HEK293 (cell line): ENCODE measurements at regions not wholly inside any gene's neighbourhood (a gene's known extent, or its start where the extent isn't known, plus 50 kb on each side); places are given as distances from the start of the nearest gene placed in this dataset.
A peak's percentile ranks its signal among the peaks of the same experiment; 100 is the strongest.

ENCODE experiments used
- CTCF ChIA-PET: fragments of 350-600 bp; formaldehyde crosslinking; extraction: SDS; loops from one replicate; lab custom pipeline; 2021; ENCODE audit warnings: antibody characterized with exemption; lab: Yijun Ruan, JAX
- POLR2A ChIA-PET: fragments of 300-600 bp; formaldehyde crosslinking; extraction: SDS; loops from one replicate; lab custom pipeline; 2020; ENCODE audit warnings: antibody characterized with exemption, inconsistent platforms; lab: Yijun Ruan, JAX
- H3K27ac ChIP-seq: fragments of 200-500 bp; sonication (Bioruptor generic); 2 replicates; pipeline ENCODE4 v1.5.1; 2014; ENCODE audit warnings: low read depth, low read length, control low read depth, inconsistent platforms; ENCODE audit errors: extremely low read depth
- H3K36me3 ChIP-seq, 2 experiments: fragments of 200-500 bp in 1 of 2; sonication (Bioruptor generic) in 1 of 2; 1 replicate in 1 of 2; 2 replicates in 1 of 2; pipeline ENCODE4 v1.5.1; 2014 to 2017; ENCODE audit warnings: inconsistent platforms in 2 of 2, low read length in 2 of 2; ENCODE audit not compliant: control insufficient read depth in 2 of 2, insufficient read depth in 1 of 2
- H3K4me1 ChIP-seq: fragments of 200-500 bp; sonication (Bioruptor generic); 2 replicates; pipeline ENCODE4 v1.5.1; 2014; ENCODE audit warnings: mild to moderate bottlenecking, low read length, inconsistent platforms; ENCODE audit not compliant: control insufficient read depth, insufficient read depth
- H3K4me3 ChIP-seq: 2 replicates; pipeline ENCODE4 v1.5.1; 2011; ENCODE audit warnings: low read depth, mild to moderate bottlenecking, control low read depth, low read length, moderate library complexity
- H3K9me3 ChIP-seq: fragments of 200-500 bp; sonication (Bioruptor generic); 2 replicates; pipeline ENCODE4 v1.5.1; 2014; ENCODE audit warnings: low read depth, low read length, inconsistent platforms; ENCODE audit not compliant: control insufficient read depth, insufficient read depth
- EGR2 ChIP-seq: fragments of 450-650 bp; formaldehyde crosslinking; IDR thresholded peaks from 2 replicates; pipeline ENCODE4 v1.5.1; 2016; ENCODE audit warnings: low read depth, missing biosample characterization, missing genetic modification characterization
- HOXD13 ChIP-seq: sonication (generic); formaldehyde crosslinking; IDR thresholded peaks from 2 replicates; pipeline ENCODE4 v1.8.0; 2022; ENCODE audit warnings: missing genetic modification reagents, borderline replicate concordance
- KLF10 ChIP-seq: fragments of 450-650 bp; IDR thresholded peaks from 2 replicates; pipeline ENCODE4 v1.5.1; 2018; ENCODE audit warnings: missing biosample characterization, mild to moderate bottlenecking, missing genetic modification characterization
- SP2 ChIP-seq: fragments of 450-650 bp; formaldehyde crosslinking; IDR thresholded peaks from 2 replicates; pipeline ENCODE4 v1.5.1; 2016; ENCODE audit warnings: missing biosample characterization, missing genetic modification characterization
- SP7 ChIP-seq: fragments of 450-650 bp; formaldehyde crosslinking; IDR thresholded peaks from 2 replicates; pipeline ENCODE4 v1.5.1; 2016; ENCODE audit warnings: missing biosample characterization, missing genetic modification characterization
- YY1 ChIP-seq: fragments of 450-650 bp; formaldehyde crosslinking; IDR thresholded peaks from 2 replicates; pipeline ENCODE4 v1.5.1; 2018; ENCODE audit warnings: missing biosample characterization, missing genetic modification characterization
- ZFHX2 ChIP-seq: fragments of 450-650 bp; formaldehyde crosslinking; conservative IDR thresholded peaks from 2 replicates; pipeline ENCODE4 v1.5.1; 2016; ENCODE audit warnings: missing biosample characterization, missing genetic modification characterization
- ZFP41 ChIP-seq: fragments of 450-650 bp; formaldehyde crosslinking; IDR thresholded peaks from 2 replicates; pipeline ENCODE4 v1.5.1; 2016; ENCODE audit warnings: missing biosample characterization, missing genetic modification characterization, borderline replicate concordance
- ZNF16 ChIP-seq: fragments of 450-650 bp; formaldehyde crosslinking; IDR thresholded peaks from 2 replicates; pipeline ENCODE4 v1.5.1; 2016; ENCODE audit warnings: low read depth, missing biosample characterization, missing genetic modification characterization
- ZNF248 ChIP-seq: fragments of 450-650 bp; formaldehyde crosslinking; IDR thresholded peaks from 2 replicates; pipeline ENCODE4 v1.5.1; 2017; ENCODE audit warnings: missing biosample characterization, missing genetic modification characterization
- ZNF324 ChIP-seq: fragments of 450-650 bp; formaldehyde crosslinking; IDR thresholded peaks from 2 replicates; pipeline ENCODE4 v1.5.1; 2016; ENCODE audit warnings: missing biosample characterization, missing genetic modification characterization
- ZNF391 ChIP-seq: fragments of 450-650 bp; formaldehyde crosslinking; IDR thresholded peaks from 2 replicates; pipeline ENCODE4 v1.5.1; 2016; ENCODE audit warnings: low read depth, missing biosample characterization, missing genetic modification characterization, borderline replicate concordance
- ZNF529 ChIP-seq: fragments of 450-650 bp; formaldehyde crosslinking; IDR thresholded peaks from 2 replicates; pipeline ENCODE4 v1.5.1; 2017; ENCODE audit warnings: missing genetic modification characterization, missing biosample characterization; ENCODE audit not compliant: insufficient replicate concordance
- ZNF791 ChIP-seq: fragments of 450-650 bp; formaldehyde crosslinking; IDR thresholded peaks from 2 replicates; pipeline ENCODE4 v1.5.1; 2016; ENCODE audit warnings: missing biosample characterization, missing genetic modification characterization
- ZSCAN16 ChIP-seq: fragments of 450-650 bp; formaldehyde crosslinking; IDR thresholded peaks from 2 replicates; pipeline ENCODE4 v1.5.1; 2016; ENCODE audit warnings: missing biosample characterization, missing genetic modification characterization
- TF ChIP-seq, protein P1 (sequence below): fragments of 450-650 bp; formaldehyde crosslinking; IDR thresholded peaks from 2 replicates; pipeline ENCODE4 v1.5.1; 2016; ENCODE audit warnings: missing biosample characterization, missing genetic modification characterization
- TF ChIP-seq, protein P2 (sequence below): fragments of 450-650 bp; formaldehyde crosslinking; IDR thresholded peaks from 2 replicates; pipeline ENCODE4 v1.5.1; 2016; ENCODE audit warnings: missing biosample characterization, missing genetic modification characterization
- TF ChIP-seq, protein P3 (sequence below): fragments of 450-650 bp; IDR thresholded peaks from 2 replicates; pipeline ENCODE4 v1.5.1; 2018; ENCODE audit warnings: missing biosample characterization, mild to moderate bottlenecking, missing genetic modification characterization
- TF ChIP-seq, protein P4 (sequence below): fragments of 450-650 bp; formaldehyde crosslinking; IDR thresholded peaks from 2 replicates; pipeline ENCODE4 v1.5.1; 2017; ENCODE audit warnings: missing biosample characterization, missing genetic modification characterization

DNA sequence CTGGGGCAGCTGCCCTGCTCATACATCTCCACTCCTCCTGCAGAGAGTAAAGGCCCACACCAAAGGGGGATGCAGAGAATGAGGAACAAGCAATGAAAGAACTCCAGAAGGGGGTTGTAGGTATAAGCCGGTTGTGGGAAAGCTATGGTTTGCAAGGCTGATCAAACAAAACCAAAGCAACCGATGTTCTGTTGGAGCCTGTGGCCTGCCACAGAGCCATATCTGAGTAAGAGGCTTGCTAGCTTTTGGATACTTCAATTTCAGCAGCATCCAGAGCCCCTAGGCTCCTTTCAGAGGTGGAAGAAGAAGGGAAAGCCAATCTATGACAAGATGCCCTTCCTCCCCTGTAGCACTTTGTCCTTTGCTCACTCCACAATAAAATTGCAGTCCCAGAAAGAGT is 163.2 kb downstream of the RRAGC start:
- H3K4me1 ChIP-seq = no peaks in the 10 kb centered on the region
- H3K4me3 ChIP-seq = no peak overlapping the region
- TF ChIP-seq, protein P1, sequence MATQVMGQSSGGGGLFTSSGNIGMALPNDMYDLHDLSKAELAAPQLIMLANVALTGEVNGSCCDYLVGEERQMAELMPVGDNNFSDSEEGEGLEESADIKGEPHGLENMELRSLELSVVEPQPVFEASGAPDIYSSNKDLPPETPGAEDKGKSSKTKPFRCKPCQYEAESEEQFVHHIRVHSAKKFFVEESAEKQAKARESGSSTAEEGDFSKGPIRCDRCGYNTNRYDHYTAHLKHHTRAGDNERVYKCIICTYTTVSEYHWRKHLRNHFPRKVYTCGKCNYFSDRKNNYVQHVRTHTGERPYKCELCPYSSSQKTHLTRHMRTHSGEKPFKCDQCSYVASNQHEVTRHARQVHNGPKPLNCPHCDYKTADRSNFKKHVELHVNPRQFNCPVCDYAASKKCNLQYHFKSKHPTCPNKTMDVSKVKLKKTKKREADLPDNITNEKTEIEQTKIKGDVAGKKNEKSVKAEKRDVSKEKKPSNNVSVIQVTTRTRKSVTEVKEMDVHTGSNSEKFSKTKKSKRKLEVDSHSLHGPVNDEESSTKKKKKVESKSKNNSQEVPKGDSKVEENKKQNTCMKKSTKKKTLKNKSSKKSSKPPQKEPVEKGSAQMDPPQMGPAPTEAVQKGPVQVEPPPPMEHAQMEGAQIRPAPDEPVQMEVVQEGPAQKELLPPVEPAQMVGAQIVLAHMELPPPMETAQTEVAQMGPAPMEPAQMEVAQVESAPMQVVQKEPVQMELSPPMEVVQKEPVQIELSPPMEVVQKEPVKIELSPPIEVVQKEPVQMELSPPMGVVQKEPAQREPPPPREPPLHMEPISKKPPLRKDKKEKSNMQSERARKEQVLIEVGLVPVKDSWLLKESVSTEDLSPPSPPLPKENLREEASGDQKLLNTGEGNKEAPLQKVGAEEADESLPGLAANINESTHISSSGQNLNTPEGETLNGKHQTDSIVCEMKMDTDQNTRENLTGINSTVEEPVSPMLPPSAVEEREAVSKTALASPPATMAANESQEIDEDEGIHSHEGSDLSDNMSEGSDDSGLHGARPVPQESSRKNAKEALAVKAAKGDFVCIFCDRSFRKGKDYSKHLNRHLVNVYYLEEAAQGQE (tag by site-specific recombination) = no peak
- CTCF ChIA-PET = interaction anchor here (0.9 kb wide), 1 partner anchor 88 kb away, joined by 4 read pairs; no protein-coding TSS in a partner anchor
- no peak overlapping the region for H3K27ac ChIP-seq
- no peaks in the 10 kb centered on the region for H3K9me3 ChIP-seq
- POLR2A ChIA-PET = no interaction called here
- H3K36me3 ChIP-seq = no peaks in the 10 kb centered on the region

DNA sequence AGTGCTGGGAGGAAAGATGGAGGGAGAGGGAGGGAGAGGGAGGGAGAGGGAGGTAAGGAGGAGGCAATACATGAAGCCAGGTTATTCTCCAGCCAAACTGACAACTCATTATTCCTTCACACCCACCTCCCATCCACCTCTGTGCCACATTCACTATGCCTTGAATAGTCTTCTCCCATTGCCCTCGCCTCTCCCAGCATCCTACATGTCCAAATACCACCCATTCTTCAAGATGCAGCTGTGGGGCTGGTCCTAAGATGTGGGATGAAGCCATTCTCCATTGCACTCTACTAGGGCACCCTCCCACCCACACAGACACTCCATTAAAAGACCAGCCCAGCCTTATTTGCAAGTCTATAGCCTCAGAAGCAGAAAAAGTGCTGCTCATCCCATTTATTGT is 165.8 kb downstream of the RRAGC start:
- Histone ChIP-seq H3K27ac (no peak overlapping the region), H3K36me3 (no peaks in the 10 kb centered on the region), H3K4me1 (no peaks in the 10 kb centered on the region), H3K9me3 (no peaks in the 10 kb centered on the region), H3K4me3 (no peak overlapping the region)
- CTCF ChIA-PET = no interaction called here
- TF ChIP-seq ZFHX2 (tag by site-specific recombination) (0 out of 2 replicates have a peak, but pooled peaks have one; percentile 26), ZNF391 (tag by site-specific recombination) (no peak), HOXD13 (no peak), EGR2 (tag by site-specific recombination) (peak; percentile 83), ZNF324 (no peak)
- POLR2A ChIA-PET = no interaction called here

DNA sequence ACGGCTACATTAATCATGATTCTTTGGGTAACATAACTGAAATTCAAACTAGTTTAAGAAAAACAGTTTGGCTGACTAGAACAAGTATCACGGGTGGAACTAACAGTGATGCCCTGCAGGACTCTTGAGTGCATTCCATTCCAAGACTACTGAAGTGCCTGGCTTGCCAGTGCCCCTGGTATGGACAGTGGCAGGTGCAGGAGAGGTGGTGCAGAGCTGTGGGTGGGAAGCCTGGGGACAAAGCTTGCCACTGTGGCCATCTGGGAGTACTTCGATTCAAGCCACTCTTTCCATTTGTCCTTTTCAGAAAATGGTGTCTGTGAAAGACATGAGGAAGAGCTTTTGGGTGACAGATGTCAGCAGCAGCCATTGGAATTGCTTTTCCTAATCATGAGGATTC is 166.5 kb downstream of the RRAGC start:
- POLR2A ChIA-PET = no interaction called here
- Histone ChIP-seq H3K27ac (no peak overlapping the region), H3K36me3 (no peaks in the 10 kb centered on the region), H3K9me3 (no peaks in the 10 kb centered on the region), H3K4me1 (no peaks in the 10 kb centered on the region), H3K4me3 (no peak overlapping the region)
- TF ChIP-seq, protein P2, sequence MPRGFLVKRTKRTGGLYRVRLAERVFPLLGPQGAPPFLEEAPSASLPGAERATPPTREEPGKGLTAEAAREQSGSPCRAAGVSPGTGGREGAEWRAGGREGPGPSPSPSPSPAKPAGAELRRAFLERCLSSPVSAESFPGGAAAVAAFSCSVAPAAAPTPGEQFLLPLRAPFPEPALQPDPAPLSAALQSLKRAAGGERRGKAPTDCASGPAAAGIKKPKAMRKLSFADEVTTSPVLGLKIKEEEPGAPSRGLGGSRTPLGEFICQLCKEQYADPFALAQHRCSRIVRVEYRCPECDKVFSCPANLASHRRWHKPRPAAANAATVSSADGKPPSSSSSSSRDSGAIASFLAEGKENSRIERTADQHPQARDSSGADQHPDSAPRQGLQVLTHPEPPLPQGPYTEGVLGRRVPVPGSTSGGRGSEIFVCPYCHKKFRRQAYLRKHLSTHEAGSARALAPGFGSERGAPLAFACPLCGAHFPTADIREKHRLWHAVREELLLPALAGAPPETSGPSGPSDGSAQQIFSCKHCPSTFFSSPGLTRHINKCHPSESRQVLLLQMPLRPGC (tag by site-specific recombination) = no peak
- TF ChIP-seq SP7 (tag by site-specific recombination) = no peak
- TF ChIP-seq, protein P3, sequence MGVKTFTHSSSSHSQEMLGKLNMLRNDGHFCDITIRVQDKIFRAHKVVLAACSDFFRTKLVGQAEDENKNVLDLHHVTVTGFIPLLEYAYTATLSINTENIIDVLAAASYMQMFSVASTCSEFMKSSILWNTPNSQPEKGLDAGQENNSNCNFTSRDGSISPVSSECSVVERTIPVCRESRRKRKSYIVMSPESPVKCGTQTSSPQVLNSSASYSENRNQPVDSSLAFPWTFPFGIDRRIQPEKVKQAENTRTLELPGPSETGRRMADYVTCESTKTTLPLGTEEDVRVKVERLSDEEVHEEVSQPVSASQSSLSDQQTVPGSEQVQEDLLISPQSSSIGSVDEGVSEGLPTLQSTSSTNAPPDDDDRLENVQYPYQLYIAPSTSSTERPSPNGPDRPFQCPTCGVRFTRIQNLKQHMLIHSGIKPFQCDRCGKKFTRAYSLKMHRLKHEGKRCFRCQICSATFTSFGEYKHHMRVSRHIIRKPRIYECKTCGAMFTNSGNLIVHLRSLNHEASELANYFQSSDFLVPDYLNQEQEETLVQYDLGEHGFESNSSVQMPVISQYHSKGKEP (tag by site-specific recombination) = no peak
- TF ChIP-seq, protein P4, sequence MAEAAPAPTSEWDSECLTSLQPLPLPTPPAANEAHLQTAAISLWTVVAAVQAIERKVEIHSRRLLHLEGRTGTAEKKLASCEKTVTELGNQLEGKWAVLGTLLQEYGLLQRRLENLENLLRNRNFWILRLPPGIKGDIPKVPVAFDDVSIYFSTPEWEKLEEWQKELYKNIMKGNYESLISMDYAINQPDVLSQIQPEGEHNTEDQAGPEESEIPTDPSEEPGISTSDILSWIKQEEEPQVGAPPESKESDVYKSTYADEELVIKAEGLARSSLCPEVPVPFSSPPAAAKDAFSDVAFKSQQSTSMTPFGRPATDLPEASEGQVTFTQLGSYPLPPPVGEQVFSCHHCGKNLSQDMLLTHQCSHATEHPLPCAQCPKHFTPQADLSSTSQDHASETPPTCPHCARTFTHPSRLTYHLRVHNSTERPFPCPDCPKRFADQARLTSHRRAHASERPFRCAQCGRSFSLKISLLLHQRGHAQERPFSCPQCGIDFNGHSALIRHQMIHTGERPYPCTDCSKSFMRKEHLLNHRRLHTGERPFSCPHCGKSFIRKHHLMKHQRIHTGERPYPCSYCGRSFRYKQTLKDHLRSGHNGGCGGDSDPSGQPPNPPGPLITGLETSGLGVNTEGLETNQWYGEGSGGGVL (tag by site-specific recombination) = no peak
- no peak for TF ChIP-seq ZFP41 (tag by site-specific recombination)
- no peak for TF ChIP-seq ZNF16
- TF ChIP-seq ZSCAN16 (tag by site-specific recombination) = no peak
- TF ChIP-seq KLF10 = no peak
- TF ChIP-seq SP2 = no peak
- TF ChIP-seq ZNF529 = no peak
- no peak for TF ChIP-seq YY1 (tag by site-specific recombination)
- no peak for TF ChIP-seq ZNF791
- TF ChIP-seq ZNF248 (tag by site-specific recombination) = no peak
- CTCF ChIA-PET = no interaction called here
